ENCODE measurements at regions not wholly inside any gene's neighbourhood (a gene's known extent, or its start where the extent isn't known, plus 50 kb on each side); places are given as distances from the start of the nearest gene placed in this dataset.

GRCh38 chr4:27915822-27916221 lies 1055.2 kb downstream of the STIM2 start:
- no peaks in the 10 kb centered on the region for H4K20me1 ChIP-seq (replicated peaks; ENCODE audit: insufficient read depth)
- no peak overlapping the region for H3K4me3 Mint-ChIP-seq
- H3K4me1 ChIP-seq (ENCODE audit: insufficient read depth): no peaks in the 10 kb centered on the region
- H3K36me3 ChIP-seq (ENCODE audit: insufficient read depth): no peaks in the 10 kb centered on the region
- H3F3A ChIP-seq (replicated peaks; ENCODE audit: low read depth): no peaks in the 10 kb centered on the region
- no peaks in the 10 kb centered on the region for H3K27me3 Mint-ChIP-seq (ENCODE audit: insufficient read depth, low read depth, poor library complexity)
- no peaks in the 10 kb centered on the region for H3K27me3 ChIP-seq (ENCODE audit: insufficient read depth)
- H2AFZ ChIP-seq: no peak overlapping the region
- DNase-seq (ENCODE audit: low spot score) (no peak), ATAC-seq (no peak)
- H3K27ac Mint-ChIP-seq: 0 out of 2 replicates have a peak overlapping the region, but pooled peaks have one; percentile 14
- no peak overlapping the region for H3K4me3 ChIP-seq
- peaks cover 2% of the 10 kb centered on the region; the same call in 1 of the 2 replicates for H3K9me2 ChIP-seq (ENCODE audit: insufficient read depth)
- H3K27ac ChIP-seq (ENCODE audit: low read depth): no peak overlapping the region
- H3K4me1 Mint-ChIP-seq: no peaks in the 10 kb centered on the region
- no peaks in the 10 kb centered on the region for H3K79me2 ChIP-seq (replicated peaks; ENCODE audit: insufficient read depth)
- H3K36me3 Mint-ChIP-seq (ENCODE audit: low read depth): no peaks in the 10 kb centered on the region
- H3K9me3 Mint-ChIP-seq: no peaks in the 10 kb centered on the region
- no peak overlapping the region for H3K4me2 ChIP-seq
- no peak for TF ChIP-seq STAT1 (IDR thresholded peaks at IDR 0.05; ENCODE audit: unreplicated experiment)

DNA sequence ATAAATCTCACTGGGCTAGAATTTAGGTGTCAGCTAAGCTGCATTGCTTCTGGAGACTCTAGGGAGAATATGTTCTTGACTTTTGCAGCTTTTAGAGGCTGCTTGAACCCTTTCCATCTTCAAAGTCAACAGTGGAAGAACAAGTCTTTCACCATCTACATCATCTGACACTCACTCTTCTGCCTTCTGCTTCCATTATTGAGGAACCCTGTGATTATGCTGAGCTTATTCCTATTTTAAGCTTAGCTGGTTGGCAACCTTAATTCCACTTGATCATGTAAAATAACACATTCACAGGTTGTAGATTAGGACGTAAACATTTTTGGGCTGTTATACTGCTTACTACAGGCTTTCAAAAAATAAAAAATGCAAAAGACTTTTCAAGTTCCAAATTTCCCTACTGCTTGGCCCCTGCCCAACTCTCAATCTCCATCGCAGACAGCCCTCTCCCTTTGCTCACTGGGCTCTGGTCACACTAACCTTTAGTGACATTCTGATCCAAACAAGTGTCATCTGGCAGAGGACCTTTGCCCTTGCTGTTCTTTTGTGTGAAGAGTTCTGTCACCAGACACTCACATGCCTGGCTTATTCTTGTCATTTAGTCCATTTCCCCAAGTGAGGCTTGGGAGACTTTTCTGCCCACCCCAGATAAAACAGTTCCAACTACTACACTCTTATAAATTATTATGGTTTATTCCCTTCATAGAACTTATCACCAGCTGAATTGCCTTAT lies 1056.0 kb downstream of the STIM2 start:
- Histone ChIP-seq H3K9me2 (ENCODE audit: insufficient read depth) (peaks cover 7% of the 10 kb centered on the region; the same call in 1 of the 2 replicates), H3K4me2 (no peak overlapping the region), H4K20me1 (replicated peaks; ENCODE audit: insufficient read depth) (no peaks in the 10 kb centered on the region), H3K36me3 (ENCODE audit: insufficient read depth) (no peaks in the 10 kb centered on the region), H3F3A (replicated peaks; ENCODE audit: low read depth) (no peaks in the 10 kb centered on the region), H2AFZ (no peak overlapping the region), H3K27me3 (ENCODE audit: insufficient read depth) (no peaks in the 10 kb centered on the region), H3K4me3 (no peak overlapping the region), H3K27ac (ENCODE audit: low read depth) (no peak overlapping the region), H3K4me1 (ENCODE audit: insufficient read depth) (no peaks in the 10 kb centered on the region), H3K79me2 (replicated peaks; ENCODE audit: insufficient read depth) (no peaks in the 10 kb centered on the region)
- DNase-seq (ENCODE audit: low spot score) (no peak), ATAC-seq (no peak)
- H3K4me3 Mint-ChIP-seq: no peak overlapping the region
- H3K27ac Mint-ChIP-seq: no peak overlapping the region
- H3K27me3 Mint-ChIP-seq (ENCODE audit: insufficient read depth, low read depth, poor library complexity): no peaks in the 10 kb centered on the region
- TF ChIP-seq EZH2phosphoT487 (IDR thresholded peaks at IDR 0.05; ENCODE audit: unreplicated experiment) (no peak), JUNB (IDR thresholded peaks at IDR 0.05; ENCODE audit: unreplicated experiment) (no peak), POLR2AphosphoS5 (IDR thresholded peaks at IDR 0.05; ENCODE audit: low read depth) (no peak), CREB1 (CRISPR knock-in tag; IDR thresholded peaks at IDR 0.05; ENCODE audit: low read depth) (no peak), ZNF331 (CRISPR knock-in tag; IDR thresholded peaks at IDR 0.05; ENCODE audit: low read depth) (no peak), ZNF114 (CRISPR knock-in tag; IDR thresholded peaks at IDR 0.05) (no peak), STAT1 (IDR thresholded peaks at IDR 0.05; ENCODE audit: unreplicated experiment) (no peak), NANOG (IDR thresholded peaks at IDR 0.05; ENCODE audit: borderline replicate concordance) (no peak), CTCF (conservative IDR thresholded peaks at IDR 0.05; ENCODE audit: low read depth in 2 of 2) (no peak)
- TF ChIP-seq, protein P1, sequence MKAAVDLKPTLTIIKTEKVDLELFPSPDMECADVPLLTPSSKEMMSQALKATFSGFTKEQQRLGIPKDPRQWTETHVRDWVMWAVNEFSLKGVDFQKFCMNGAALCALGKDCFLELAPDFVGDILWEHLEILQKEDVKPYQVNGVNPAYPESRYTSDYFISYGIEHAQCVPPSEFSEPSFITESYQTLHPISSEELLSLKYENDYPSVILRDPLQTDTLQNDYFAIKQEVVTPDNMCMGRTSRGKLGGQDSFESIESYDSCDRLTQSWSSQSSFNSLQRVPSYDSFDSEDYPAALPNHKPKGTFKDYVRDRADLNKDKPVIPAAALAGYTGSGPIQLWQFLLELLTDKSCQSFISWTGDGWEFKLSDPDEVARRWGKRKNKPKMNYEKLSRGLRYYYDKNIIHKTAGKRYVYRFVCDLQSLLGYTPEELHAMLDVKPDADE (IDR thresholded peaks at IDR 0.05): no peak
- TF ChIP-seq, protein P2, sequence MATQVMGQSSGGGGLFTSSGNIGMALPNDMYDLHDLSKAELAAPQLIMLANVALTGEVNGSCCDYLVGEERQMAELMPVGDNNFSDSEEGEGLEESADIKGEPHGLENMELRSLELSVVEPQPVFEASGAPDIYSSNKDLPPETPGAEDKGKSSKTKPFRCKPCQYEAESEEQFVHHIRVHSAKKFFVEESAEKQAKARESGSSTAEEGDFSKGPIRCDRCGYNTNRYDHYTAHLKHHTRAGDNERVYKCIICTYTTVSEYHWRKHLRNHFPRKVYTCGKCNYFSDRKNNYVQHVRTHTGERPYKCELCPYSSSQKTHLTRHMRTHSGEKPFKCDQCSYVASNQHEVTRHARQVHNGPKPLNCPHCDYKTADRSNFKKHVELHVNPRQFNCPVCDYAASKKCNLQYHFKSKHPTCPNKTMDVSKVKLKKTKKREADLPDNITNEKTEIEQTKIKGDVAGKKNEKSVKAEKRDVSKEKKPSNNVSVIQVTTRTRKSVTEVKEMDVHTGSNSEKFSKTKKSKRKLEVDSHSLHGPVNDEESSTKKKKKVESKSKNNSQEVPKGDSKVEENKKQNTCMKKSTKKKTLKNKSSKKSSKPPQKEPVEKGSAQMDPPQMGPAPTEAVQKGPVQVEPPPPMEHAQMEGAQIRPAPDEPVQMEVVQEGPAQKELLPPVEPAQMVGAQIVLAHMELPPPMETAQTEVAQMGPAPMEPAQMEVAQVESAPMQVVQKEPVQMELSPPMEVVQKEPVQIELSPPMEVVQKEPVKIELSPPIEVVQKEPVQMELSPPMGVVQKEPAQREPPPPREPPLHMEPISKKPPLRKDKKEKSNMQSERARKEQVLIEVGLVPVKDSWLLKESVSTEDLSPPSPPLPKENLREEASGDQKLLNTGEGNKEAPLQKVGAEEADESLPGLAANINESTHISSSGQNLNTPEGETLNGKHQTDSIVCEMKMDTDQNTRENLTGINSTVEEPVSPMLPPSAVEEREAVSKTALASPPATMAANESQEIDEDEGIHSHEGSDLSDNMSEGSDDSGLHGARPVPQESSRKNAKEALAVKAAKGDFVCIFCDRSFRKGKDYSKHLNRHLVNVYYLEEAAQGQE (IDR thresholded peaks at IDR 0.05; ENCODE audit: unreplicated experiment): no peak
- no peaks in the 10 kb centered on the region for H3K4me1 Mint-ChIP-seq
- H3K36me3 Mint-ChIP-seq (ENCODE audit: low read depth): no peaks in the 10 kb centered on the region
- H3K9me3 Mint-ChIP-seq: no peaks in the 10 kb centered on the region
